GM12892 (cell line): ENCODE measurements at regions not wholly inside any gene's neighbourhood (a gene's known extent, or its start where the extent isn't known, plus 50 kb on each side); places are given as distances from the start of the nearest gene placed in this dataset.

ENCODE experiments used
- POLR2A ChIP-seq: IDR thresholded peaks from 2 replicates; pipeline ENCODE4 v1.6.1; 2011; ENCODE audit warnings: low read depth, low read length, control low read depth
- POLR2AphosphoS5 ChIP-seq: IDR thresholded peaks from 2 replicates; pipeline ENCODE4 v1.6.1; 2011; ENCODE audit warnings: low read depth, low read length, control low read depth

GRCh38 chr1:101706366-101706765, 290.4 kb downstream of the OLFM3 start:
- TF ChIP-seq POLR2A, result no peak
- TF ChIP-seq POLR2AphosphoS5, result no peak
